Transverse colon (tissue), 4 donors: ENCODE measurements at regions not wholly inside any gene's neighbourhood (a gene's known extent, or its start where the extent isn't known, plus 50 kb on each side); places are given as distances from the start of the nearest gene placed in this dataset.

Source experiments
- POLR2AphosphoS5 ChIP-seq, 3 donors: sonication (generic); formaldehyde crosslinking; IDR thresholded peaks; one replicate each; pipeline ENCODE4 v1.6.1; 2016; ENCODE audit warnings: antibody characterized with exemption in 3 of 3
- TF ChIP-seq, protein P1 (sequence below), 5 experiments: fragments of 200-600 bp in 3 of 5; fragments of 450-650 bp in 2 of 5; sonication (generic) in 3 of 5; IDR thresholded peaks; 1 replicate in 2 of 5; 2 replicates in 3 of 5; pipeline ENCODE4 v1.5.1; 2016 to 2017; ENCODE audit warnings: antibody characterized with exemption in 5 of 5, inconsistent platforms in 3 of 5, mild to moderate bottlenecking in 2 of 5, moderate library complexity in 1 of 5

- TF ChIP-seq, protein P1, sequence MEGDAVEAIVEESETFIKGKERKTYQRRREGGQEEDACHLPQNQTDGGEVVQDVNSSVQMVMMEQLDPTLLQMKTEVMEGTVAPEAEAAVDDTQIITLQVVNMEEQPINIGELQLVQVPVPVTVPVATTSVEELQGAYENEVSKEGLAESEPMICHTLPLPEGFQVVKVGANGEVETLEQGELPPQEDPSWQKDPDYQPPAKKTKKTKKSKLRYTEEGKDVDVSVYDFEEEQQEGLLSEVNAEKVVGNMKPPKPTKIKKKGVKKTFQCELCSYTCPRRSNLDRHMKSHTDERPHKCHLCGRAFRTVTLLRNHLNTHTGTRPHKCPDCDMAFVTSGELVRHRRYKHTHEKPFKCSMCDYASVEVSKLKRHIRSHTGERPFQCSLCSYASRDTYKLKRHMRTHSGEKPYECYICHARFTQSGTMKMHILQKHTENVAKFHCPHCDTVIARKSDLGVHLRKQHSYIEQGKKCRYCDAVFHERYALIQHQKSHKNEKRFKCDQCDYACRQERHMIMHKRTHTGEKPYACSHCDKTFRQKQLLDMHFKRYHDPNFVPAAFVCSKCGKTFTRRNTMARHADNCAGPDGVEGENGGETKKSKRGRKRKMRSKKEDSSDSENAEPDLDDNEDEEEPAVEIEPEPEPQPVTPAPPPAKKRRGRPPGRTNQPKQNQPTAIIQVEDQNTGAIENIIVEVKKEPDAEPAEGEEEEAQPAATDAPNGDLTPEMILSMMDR (IDR thresholded peaks at IDR 0.05): no peak
- TF ChIP-seq POLR2AphosphoS5 (IDR thresholded peaks at IDR 0.05): no peak
These were observed 68.1 kb upstream of the TOMM7 start for GRCh38 chr7:22890773-22891172.
